ENCODE measurements at regions not wholly inside any gene's neighbourhood (a gene's known extent, or its start where the extent isn't known, plus 50 kb on each side); places are given as distances from the start of the nearest gene placed in this dataset.
"Not testable (repeated sequence)": the region's sequence is repeated elsewhere in the genome, so short reads cannot be mapped to it uniquely, and the experiment has no call there.

DNA sequence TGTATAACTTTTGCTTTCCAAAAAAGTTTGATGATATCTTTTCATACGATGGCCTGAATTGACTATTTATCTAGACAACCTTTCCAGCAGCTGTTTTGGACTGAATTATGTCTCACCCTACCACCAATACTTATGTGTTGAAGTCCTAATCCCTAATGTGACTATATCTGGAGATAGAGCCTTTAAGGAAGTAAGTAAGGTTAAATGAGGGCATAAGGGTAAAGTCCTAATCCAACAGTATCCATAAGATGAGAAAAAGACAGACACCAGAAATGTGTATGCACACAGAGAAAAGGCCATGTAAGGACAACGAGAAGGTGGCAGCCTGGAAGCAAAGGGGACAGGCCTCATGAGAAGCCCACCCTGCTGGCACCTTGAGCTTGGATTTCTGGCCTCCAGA is 86.6 kb upstream of the PPARGC1A start:
- no peak for DNase-seq

DNA sequence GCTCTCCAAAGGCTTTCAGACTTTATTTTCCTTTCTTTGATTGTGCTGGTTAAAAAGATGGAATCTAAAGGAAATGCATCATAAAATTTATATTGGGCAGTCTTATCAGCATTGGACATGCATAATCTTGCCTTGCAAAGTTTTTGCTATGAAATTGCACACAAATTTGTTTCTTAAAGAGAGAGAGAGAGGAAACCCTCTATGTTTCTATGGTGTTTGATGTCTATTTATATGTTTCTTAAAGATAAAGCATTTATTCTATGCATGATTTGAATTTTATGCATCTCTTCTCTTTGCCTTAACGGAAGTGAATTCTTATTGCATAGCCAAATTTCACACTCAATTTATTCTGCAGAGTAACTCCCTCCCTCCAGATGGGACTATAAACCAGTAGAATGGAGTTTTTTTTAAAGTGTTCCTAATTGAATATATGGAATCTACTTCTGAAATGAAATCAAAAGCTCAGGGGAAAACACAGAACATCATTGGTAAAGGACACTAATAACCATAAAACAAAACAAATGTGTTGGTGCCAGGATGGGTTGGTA is 83.5 kb upstream of the PPARGC1A start:
- no peak for DNase-seq

DNA sequence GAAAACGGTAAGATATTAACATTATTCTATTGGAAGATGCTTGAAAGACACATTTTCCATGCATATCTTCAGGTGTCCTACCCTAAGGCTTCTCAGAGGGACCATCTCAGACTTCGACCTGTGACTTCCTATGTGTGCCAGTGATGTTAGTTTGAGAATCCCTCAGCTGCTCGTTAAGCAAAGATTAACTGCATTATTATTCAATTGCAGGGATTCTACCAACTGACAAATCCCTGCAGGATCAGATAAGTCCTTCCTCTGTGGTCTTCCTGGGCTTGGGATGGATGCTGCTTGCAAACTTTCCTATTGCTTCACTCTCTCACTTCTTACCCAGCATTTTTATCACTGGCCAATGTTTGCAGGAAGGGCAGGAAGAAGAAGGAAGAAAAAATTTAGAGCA is 83.0 kb upstream of the PPARGC1A start:
- no peak for DNase-seq

DNA sequence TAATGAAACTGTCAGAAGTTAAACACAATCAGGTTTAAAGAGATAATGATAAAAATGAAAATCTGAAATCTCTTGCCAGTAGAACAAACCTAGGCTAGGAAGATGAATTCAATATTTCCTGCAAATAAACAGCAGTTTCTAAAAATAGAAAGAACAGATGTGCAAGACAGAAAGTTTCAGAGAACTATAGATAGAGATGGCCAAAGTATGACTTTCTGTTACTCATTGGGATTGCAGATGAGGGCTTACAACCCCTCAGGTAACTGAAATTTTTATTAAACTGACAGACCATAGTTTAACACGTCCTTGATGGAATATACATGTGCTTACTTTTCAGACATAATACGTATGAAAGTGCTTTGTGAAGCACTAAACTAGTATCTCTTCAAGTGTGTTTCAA is 82.3 kb upstream of the PPARGC1A start:
- DNase-seq, result no peak

DNA sequence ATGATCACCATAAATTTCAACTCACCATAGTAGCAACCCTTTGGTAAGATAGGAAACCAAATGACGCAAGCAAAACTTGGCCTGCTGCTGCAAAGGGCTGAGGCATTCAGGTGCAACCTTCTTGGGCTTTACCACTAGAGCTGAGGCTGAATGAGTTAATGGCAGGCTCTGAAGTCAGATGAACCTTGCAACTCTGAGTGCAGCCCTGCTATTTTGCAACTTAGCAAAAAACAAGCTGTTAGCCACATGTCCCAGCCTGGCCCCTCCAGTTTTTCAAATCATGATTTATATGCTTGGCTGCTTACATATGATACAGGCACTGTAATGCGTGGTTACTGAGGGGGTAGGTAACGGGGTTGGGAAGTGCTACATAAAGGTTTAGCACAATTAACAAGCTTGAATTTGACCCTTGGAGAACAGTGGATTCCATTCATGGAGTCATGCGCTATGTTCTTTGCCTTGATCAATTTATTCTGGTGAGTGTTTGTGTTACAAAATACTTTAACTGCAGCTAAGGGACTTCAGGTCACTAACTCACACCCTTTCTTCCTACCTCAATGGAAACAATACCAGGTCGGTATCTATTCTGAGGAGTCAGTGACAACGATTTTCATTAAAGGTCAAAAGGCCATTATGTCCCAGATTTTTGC is 80.5 kb upstream of the PPARGC1A start:
- DNase-seq, result no peak

DNA sequence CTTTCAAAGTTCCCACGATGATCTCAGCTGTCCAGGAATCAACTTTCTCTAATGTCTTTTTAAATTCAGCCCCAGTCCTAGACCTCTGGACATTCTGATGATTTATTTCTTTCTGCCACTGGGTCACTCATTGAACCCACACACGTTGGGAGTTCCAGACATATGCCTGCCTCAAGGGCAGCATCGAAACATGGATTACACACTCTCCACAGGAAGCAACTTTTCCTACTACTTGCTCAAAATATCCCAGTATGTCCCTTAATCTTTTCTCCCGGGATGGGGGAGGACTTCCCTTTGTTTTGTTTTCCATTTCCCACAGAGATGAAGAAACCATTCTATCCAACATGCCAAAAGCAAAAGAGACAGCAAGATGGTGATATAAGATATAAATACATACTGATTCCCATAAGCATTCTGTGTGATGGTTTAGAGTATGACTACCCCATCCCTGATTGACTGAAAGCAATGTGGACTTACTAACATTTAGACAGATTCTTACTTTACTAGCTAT is 79.8 kb upstream of the PPARGC1A start:
- DNase-seq, result no peak

DNA sequence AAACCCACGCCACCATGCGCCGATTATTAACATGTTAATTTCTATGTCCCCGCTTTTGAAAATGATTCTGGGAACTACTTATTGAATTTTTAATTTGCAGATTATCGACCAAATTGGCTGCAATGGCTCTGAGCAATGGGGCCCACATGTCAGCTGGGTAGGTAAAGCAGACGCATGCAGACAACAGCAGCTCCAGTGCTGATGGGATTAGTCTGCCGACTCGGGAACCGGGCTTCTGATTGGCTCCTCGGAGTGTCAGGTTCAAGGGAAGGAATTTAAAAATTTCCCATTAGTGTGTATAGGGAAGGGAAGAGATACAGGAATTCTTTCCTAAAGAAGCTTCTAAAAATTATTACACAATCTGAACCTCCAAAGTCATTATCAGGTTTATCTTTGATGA is 77.4 kb upstream of the PPARGC1A start:
- no peak for DNase-seq

DNA sequence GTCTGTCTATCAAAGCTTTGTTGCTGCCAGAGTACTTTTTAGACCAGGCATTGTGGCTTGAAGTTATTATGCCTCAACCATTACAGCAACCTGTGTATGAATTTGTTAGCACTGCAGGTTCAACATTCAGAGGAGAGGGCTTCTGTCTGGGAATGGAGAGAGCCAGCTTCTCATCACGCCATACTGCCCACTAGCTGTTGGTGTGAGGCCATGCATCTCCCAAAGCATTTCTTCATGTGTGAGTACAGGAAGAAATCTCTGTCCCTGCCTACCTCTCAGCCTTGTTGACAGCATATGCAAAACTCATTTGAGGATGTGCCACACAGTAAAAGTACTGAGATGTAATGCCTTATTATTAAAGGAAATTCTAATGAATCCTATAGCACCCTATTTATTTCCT is 76.9 kb upstream of the PPARGC1A start:
- DNase-seq, result no peak

DNA sequence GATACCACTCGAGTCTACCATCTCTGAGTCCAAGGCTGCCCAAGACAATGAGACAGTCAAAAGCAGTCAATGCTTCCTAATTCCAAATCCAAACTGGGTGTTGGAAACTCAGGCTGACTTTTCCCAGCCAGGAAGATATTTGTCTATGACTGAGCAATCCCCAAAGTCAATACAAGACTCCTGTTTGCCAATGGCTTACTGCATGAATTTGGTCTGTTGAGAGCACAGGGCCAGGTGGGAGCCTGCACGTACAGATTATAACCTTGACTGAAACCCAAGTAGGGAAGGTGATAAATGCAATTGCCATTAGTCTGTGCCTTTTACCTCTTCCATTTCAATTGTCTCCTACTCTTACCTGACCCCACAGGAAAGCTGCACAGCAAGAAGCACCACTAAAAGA is 72.6 kb upstream of the PPARGC1A start:
- DNase-seq, result no peak

DNA sequence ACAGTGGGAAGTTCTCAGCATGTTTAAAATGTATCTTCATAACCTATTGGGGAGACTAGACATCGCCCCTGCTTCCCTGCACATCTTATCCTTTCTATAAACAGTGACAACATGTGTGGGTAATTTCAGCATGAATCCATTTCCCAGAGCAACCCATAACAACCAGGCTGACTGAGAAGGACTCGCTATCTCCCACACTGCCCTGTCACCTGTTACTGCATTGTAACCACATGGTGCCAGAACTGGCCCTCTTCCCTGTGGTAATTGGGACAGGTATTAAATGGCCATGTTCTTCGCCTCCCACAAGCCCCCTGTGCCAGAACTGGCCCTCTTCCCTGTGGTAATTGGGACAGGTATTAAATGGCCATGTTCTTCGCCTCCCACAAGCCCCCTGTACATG is 71.5 kb upstream of the PPARGC1A start:
- DNase-seq, result not testable (repeated sequence)

DNA sequence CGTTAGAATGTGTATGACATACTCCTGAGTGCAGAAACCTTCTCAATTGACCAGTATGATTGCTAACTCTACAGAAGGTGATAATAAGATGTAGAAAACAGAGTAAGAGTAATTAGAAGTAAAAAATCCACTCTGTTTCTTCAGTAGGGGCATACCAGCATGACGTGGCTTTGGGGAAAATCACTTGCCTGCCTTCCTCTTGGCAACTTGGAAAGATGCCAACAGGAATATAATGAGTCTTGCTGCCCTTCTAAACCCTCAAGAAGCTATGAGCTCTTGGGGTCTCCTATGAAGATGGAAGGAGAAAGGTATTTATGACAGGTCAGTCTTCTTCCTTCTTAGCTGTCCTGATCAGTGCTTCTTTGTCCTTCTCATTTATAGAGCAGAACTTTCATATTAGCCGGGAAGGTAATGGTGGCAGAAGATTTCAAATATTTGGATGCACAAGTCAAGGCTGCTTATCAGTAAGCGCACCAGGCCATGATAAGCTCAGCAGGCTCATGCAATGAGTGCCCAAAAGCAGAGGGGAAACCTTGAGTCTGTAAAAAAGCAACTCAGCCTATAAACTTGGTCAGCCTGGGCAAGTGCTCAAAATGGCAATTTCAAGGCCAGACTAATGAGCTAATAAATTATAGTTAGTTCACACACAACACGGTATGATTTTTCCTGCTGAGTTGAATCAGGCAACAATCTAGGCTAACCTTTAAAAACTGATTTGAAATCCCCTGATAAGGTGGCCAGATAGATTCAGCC is 69.7 kb upstream of the PPARGC1A start:
- no peak for DNase-seq

DNA sequence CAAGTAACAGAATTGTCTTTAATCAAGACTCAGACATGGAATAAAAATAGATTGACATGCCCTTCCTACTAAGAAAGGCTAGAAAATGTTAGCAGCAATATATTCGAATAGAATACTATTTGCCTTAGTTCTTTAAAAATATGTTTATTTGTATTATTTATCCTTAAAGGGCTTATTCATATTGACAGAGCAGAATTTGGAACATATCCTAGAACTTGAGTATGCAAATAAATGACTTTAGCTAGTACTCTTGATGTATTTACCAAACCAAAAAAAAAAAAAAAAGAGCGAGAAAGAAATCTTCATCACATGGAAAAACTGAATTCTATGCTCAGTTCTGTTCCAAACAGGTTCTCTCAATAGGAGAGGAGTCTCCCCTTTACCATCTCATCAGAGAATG is 68.9 kb upstream of the PPARGC1A start:
- DNase-seq, result no peak

DNA sequence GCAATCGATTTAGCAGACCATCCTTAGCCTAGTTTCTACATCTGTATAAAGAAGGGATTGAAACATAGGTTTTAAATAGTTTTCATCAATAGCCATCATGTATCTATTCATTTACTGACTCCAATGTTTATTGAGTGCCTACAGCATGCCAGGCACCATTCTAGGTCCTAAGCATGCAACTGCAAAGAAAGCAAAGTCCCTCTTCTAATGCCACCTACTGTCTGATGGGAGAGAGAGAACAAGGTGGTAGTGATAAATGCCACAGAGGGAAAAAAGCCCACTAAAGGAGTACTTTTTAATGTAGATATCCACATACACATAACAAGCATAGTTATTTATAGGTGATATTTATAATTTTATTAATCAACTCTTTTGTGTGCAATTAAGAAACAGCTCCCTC is 67.6 kb upstream of the PPARGC1A start:
- no peak for DNase-seq

DNA sequence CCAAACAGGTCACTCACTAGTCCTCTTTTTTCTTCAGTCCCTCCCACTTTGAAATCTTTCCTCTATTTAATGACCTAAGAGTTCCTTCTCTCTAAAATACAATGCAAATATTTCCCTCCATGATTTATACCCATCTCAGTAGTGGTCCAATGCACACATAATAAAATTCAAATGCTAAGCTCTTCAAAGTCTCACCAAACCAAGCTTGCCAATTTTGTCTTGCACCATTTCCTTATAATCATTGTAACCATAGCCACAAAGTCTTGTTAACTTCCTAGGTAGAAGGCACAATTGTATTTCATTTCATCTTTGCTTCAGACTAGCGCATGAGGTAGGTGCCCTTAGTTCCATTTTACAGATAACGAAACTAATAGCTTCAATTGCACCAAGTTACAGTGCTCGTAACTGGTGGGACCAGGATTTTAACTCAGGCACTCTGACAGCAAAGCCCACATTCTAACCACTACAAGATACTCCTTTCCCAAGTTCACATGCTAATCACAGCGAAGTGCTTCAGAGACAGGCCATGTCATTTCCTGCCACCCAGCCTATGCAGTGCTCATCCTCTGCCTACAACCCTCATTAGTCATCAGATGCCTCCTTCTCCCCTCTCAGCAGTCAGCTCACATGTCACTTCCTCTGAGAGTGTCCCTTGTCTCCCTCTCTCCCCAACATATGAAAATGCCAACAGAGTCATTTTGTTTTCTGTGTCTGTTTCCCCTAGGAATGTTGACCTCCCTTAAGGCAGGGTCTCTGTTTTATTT is 66.9 kb upstream of the PPARGC1A start:
- DNase-seq, result no peak

DNA sequence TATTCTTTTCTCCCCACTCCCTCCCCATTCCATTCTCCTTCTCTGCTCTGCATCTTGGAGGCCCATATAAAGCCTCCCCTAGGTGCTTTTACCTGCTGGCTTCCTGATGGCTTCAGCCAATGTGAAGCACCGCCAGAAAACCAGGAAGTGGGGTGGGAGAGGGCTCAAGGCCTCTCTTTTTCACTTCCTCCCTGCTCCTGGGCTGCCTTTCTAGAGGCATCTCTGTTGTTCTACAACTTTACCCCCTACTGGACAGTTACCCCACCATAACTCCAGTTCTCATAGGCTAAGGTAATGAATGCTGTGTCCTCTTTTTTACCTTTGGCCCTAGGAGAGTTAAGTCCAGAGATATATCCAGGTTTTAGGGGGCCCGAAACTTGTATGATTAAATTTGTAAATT is 62.4 kb upstream of the PPARGC1A start:
- no peak for DNase-seq

DNA sequence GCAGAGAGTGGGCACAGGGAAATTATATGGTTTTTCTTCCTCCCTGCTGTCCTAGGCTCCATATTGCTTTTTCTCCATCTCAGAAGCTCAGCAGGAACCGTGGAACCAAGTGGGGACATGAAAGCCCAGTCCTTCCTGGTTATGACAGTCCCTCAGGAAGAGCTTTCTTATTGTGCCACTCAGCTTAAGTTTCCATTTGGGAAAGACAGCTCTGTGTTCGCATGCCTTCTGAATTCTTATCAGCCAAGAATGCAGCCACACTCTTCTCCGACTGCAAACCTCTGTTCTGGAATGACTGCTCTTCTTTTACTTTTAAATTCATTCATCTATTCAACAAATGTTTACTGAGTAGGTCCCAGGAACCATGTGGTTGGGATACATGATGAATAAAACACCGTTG is 58.0 kb upstream of the PPARGC1A start:
- no peak for DNase-seq

DNA sequence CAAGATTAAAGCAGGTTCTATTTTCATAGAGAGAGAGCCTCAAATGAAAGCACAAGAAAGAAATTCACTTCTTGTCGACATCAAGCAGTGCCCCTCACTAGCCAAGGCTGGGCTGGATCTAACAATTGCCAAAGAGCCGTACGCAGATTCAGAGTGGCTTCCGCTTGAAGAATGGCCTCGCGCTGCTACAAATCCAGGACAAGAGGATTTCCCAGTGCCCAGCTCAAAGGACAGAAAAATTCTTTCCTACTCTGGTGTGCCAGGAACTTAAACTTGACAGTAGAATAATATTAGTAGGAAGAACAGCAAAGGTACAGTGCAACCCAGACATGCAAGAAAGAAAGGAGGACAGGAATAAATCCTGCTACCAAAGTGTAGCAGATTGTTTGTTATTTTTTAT is 56.5 kb upstream of the PPARGC1A start:
- DNase-seq, result no peak

DNA sequence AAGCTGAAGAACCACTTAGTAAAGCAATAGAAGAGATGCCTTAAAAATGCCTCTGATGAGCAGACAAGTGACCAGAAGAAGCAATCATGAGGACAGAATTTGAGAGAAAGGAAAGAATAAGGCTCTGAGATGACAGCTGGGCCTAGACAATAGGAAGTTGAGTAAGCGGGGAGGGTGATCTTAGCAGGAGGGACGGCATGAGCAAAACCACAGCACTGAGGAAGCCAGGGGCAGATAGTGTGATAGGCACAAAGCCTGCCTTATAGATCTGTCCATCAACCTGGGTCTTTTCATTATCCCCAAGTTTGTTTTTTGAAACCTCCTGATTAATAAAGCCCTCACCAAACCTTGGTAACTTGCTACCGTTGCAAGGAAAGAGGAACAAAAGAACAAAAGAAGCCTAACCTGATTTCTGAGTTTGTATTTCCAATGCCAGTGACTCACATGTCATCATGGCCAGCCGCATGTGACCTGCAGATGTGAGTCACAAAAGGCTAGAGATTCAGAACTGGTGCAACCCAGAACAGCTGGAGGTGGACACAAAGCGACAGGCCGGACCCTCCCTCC is 55.7 kb upstream of the PPARGC1A start:
- DNase-seq, result no peak

DNA sequence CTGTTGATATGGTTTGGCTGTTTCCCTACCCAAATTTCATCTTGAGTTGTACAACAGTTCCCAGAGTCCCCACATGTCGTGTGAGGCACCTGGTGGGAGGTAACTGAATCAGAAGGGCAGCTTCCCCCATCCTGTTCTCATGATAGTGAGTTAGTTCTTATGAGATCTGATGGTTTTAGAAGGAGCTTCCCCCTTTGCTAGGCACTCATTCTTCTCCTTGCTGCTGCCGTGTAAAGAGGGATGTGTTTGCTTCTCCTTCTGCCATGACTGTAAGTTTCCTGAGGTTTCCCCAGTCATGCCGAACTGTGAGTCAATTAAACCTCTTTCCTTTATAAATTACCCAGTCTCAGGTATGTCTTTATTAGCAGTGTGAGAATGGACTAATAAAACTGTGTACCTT is 54.7 kb upstream of the PPARGC1A start:
- DNase-seq, result not testable (repeated sequence)

DNA sequence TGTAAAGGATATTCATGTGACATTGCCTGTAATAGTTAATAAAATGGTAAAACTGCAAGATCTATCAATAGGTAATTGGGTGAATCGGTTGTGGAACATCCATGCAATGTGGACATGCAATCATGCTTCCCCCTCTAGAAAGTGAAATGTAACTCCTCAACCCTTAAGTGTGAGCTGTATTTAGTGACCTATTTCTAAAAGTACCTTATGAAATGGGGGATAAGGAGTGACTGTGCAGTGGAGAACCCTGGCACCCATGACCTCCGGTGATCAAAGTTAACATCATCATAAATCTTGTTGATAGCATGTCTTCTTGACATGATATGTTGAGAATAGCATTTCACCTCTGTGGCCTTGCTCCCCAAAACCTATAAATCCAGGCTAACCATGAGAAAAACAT is 53.6 kb upstream of the PPARGC1A start:
- no peak for DNase-seq

DNA sequence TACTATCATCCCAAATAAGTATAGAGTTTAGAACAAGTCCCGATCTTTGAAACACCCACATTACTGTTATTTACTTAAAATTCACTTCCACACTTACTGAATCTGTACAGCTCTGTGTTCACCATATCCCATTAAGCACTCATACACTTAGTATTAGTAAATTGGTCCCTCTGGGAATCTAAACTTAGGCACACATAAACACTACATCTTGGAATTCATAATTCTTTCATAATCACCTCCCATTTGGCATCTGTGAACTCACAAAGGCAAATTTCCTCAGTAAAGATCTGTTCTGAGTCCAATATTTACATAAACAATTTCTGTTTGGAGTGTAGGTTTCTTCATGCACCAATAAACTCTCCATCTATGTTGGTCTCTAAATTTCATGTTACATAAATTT is 52.6 kb upstream of the PPARGC1A start:
- DNase-seq, result no peak
